Activated CD4-positive, CD25-positive, alpha-beta regulatory T cell (primary cell): ENCODE measurements at regions not wholly inside any gene's neighbourhood (a gene's known extent, or its start where the extent isn't known, plus 50 kb on each side); places are given as distances from the start of the nearest gene placed in this dataset.
"Not testable (repeated sequence)": the region's sequence is repeated elsewhere in the genome, so short reads cannot be mapped to it uniquely, and the experiment has no call there.

ENCODE experiments used
- DNase-seq, 4 experiments: peaks; one replicate each; lab custom pipeline; 2025; lab: John Stamatoyannopoulos, UW

DNA sequence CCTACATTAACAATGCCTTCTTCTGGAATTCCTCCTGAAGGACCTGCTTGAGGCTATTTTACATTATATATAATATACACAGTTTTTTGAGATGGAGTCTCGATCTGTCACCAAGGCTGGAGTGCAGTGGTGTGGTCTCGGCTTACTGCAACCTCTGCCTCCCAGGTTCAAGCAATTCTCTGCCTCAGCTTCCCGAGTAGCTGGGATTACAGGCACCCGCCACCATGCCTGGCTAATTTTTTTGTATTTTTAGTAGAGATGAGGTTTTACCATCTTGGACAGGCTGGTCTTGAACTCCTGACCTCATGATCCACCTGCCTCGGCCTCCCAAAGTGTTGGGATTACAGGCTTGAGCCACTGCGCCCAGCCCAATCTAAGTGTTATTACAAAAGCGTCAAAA, 71.9 kb upstream of the PRR23C start:
- DNase-seq = not testable (repeated sequence)

DNA sequence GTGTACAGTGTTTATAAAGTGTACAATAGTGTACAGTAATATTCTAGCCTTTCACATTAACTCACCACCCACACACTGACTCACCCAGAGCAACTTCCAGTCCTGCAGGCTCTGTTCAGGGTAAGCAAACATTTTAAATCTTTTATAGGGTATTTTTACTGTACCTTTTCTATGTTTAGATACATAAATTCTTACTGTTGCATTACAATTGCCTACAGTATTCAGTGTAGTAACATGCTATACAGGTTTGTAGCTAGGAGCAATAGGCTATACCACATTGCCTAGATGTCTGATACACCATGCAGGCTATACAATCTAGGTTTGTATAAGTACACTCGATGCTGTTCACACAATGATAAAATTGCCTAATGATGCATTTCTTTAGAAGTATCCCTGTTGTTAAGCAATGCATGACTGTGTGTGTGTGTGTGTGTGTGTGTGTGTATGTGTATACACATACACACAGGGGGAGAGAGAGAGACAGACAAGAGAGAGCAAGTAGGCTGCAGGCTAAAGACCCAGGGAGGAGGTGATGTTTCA, 72.5 kb upstream of the PRR23C start:
- no peak for DNase-seq

DNA sequence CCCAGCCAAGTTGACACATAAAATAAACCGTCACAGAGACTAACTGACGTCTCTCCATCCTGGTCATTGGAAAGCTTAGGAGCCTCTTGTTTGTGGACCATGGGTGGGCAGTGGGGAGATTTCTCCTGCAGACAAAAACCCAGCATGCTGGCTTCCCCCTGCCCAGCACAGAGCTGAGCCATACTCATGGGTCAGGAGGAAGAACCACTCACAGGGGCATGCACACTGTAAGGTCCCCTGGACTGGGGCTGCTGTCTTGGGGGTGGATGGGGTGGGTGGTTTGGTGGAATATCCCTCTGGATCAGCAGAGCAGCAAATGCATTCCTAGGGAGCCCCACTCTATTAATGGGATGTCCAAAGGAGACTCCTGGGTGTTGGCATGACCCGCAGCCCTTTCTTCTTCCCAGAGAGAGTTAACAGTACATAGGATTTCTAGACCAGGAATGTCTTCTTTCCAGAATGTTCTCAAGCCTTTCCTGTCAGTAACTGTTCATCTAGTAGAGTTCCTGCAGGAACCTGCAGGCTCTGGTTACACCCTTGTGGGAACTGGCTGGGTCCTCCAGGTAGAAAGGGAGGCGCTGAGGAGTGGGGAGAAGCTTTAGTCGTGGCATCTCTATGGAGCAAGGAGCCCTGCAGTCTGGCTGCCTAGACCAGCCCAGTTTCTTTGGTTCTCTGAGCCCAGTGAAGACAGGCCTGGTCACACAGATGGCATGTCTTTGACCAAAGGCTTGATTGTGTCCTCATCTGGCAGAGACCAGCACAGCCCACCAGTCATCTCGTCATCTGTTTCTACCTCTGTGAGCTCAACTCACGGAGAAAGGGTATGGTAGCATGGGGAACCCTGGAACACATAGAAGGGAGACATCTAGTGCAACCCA, 73.4 kb upstream of the PRR23C start:
- no peak for DNase-seq

DNA sequence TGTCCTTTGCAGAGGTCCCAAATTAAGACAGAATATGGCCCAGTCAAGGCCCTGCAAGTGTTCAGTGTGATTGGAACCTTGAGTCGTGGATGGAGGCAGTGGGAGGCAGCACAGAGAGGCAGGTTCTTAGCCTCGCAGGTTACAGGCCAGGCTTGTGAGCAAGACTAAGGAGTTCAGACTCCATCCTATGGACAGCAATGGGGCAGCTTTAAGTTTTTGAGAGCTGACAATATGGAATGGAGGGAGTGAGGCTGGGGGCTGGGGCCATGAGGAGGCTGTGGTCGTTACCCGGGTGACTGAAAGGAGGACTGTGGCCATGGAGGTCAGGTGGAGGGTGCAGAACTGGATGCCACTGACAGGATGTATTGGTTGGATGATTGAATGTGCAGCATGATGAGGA, 74.1 kb upstream of the PRR23C start:
- DNase-seq = no peak

DNA sequence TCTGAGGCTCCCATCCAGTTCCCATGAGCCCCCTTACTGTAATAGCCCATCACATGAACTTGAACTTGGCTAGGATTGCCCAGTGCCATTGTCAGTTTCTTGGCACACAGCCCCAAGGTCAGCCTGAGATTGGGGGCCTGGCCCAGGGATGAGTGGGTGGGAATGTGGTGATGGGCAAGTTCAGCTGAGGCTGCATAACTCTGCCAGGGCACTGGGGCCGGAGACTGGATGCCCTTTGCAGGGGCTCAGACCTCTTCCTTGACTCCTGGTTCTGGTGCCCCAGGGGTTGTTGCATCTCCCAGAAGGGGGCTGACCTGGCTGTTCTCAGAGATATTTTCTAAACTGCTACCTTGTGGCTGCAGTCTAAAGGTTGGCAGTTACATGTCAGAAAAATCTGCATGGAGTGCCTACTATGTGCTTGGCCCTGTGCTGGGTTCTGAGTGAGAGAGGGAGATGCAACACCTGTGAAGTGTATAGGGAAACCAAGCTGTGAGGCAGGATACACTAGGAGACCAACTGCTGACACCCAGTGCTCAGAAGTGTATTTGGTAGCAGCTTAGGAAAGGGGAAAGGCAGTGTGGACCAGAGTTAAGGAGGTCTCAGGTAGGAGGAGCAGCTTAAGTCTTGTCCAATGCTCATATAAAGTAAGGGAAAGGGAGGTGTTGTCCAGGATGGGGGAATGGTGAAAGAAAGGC, 74.8 kb upstream of the PRR23C start:
- no peak for DNase-seq

DNA sequence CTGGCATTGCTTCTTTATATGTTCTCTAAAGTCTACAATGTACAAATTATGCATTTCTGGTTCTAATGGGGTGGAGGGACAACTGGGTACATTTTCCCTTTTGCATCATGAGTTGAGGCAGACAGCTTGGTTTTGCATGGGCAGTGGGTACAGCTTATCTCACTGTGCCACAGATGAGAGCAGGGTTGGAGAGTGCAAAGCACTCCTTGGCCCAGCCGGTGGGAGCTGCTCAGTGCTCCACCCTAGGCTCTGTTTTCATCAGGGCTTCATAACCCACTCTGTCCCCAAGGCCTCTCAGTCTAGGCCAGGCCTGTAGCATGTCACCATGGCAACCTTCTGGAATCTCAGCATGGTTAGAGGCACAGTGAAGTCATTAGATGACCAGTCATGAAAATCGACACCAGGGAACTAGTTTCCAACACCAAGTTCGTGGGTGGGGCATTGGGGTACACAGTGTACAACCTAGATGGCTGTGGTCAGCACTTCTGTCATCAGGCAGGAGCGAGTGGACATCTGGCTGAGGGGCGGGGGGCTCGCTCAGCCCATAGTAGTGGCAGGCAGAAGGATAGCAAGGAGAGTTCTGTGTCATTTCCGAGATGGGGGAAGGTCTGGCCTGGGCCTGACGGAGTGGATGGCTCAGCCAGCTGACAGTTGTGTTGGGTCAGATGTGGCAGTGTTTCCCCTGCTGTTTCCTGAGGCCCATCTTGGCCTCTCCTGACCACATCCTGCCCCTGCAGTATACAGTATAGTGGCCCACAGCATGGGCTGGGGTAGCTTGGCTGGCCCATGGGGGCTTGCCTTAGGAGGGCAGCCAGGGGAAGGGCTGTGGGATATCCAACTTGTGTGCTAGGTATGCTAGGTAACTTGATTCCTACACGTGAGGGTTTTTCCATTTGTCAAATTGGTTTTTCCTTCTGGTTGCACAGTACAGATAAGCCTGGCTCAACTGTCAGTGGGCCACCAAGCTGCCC, 75.7 kb upstream of the PRR23C start:
- no peak for DNase-seq

DNA sequence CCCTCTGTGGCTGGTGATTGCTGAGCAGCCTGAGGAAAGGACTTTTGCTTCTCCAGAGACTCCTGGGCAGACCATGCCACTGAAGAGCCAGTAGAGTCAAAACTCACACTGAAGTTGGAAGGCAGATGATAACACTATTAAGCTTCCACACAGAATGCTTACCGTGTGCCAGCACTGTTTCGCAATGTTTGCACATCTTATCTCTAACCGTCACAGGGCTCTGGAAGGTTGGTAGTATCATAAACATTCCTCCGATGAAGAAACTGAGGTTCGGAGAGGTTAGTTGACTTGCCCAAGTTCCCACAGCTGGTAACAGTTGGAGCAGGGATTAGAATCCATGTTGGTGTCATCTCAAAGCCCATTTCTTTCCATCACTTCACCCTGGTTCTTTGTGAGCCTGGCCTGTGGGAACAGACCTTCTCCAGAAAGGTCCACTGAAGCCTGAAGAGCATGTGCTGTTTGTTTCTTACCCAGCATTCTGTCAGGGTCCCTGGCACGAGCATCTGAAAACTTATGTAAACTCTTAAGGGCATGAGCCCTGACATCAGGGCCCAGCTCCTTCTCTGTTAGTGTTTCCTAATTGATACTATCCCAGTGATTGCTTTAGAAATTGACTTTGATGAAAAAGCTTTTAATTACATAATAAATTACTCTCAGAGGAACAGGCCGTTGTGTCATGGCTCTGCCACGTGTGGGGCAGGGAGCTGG, 77.0 kb upstream of the PRR23C start:
- DNase-seq = no peak

DNA sequence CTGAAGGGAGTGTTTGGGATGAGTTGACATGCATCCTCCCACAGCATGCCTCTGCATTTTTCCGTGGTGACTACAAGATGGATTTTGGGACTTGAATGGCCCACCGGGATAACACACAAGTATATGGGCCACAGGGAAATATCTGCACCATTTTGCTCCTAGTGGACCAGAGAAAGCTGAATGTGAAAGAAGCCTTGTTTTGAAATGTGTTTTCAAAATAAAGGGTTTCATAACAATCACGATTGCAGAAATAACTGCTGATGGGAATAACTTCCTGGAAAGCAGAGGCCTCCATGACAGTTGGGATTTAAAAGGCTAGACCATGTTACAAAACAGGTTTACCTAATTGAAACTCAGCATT, 77.5 kb upstream of the PRR23C start:
- no peak for DNase-seq

DNA sequence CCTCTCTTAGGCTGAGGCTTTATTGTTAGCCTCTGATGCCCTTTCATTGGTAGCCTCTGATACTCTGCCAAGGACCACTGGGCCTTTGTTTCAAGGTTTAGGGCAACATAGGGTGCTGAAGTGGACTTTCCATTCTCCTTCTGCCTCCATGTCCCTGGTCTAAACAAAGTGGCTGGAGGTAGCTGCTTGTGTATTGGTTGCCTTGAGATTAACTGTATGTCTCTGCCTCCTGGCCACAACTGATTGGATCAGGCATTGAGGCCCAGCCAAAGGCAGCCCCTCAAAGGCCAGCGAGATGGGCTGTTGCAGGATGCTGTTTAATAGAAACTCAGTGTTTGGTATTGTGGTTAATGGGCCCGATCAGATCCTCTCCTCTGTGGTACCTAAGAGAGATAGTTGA, 77.9 kb upstream of the PRR23C start:
- no peak for DNase-seq

DNA sequence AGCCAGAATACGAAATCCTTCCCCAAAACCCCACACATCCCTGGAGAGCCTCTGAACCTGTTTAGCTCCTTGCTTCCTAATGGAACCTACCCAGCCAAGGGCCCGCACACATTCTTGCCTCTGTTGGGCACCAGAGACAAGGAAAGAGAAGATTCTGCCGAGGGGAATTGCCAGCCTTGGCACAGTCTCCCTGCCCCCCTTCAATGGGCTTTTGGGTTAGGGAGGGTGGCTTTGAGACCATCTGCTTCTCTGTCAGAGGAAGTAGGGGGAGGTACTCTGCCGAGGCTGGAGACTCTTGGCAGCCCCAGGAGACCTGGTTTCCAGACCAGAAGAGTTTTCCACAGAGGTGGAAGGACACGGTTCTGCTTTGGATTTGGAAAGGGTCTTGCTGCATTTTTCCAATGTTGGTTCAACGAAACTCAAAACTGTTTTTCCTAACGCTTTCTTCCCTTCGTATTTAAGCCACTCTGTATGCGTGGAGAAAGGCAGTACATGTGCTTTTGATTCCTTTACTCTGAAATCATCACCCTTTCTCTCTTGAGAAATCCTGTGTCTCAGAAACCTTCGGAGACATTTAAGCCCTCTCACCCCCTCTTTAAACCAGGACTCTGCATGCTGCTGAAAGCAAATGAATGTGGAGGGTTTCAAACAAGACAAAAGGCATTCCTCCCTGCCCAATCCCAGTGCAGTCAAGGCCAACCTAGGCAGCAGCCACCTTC, 78.8 kb upstream of the PRR23C start:
- DNase-seq = no peak

DNA sequence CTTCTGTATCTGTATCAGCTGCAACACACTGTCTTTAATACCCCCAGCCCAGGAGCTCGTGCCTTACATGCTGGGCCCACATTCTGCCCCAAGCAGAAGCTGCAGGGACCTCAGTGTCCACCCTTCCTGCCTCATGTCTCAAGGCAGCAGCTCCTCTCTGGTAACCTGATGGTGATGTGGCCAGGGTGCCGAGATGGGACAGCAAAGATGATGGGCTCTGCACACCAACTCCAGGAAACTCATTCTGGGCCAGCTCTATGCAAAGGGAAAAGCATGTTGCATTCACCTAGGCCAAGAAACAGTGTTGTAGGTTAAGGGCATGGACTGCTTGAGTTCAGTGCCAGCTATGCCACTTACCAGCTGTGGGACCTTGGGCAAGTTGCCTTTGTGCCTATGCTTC, 79.5 kb upstream of the PRR23C start:
- no peak for DNase-seq

DNA sequence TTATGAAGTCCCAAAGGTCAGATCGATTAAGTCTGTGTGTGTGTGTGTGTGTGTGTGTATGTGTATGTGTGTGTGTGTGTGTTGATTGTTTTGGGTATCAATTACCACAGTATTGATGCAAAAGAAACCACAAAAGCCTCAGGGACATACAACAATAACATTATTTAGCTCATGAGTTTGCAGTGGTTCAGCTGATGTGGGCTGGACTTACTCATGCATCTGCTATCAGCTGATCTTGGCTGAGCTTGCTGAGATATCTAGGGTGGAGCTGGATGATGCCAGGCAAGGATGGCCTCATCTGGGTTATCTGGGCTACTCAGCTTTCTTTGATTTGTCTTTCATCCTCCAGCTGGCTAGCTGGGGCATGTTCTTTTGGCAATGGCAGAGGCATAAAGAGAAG, 82.4 kb upstream of the PRR23C start:
- DNase-seq = no peak

DNA sequence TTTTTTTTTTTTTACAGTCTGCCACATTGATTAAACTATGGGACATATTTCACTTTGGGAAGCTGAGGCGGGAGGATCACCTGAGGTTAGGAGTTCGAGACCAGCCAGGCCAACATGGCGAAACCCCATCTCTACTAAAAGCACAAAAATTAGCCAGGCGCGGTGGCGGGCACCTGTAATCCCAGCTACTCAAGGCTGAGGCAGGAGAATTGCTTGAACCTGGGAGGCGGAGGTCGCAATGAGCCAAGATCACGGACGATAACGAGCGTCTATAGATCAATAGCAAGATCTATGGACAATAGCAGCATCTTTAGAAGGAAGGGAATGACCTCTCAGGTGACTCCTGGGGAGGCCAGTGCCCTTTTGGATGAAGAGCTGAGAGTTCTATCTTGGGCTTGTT, 82.9 kb upstream of the PRR23C start:
- not testable (repeated sequence) for DNase-seq

DNA sequence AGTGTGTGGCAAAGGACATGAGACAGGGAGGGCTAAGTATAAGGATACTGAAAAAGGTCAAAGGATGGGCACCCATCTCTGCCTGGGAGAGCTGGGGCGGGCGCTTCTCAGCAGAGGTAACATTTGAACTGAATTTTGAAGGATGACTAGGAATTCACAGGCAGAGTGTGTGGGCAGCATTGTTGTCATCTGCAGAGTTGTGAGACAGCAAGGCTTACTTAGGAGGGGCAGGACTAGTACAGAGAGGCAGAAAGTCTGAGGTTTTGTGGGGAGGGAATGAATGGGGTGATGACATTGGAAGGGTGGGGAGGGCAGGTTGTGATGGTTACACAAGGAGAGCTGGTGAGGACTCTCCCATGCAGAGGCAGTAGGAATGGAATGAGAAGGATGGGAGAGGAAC, 84.1 kb upstream of the PRR23C start:
- no peak for DNase-seq

DNA sequence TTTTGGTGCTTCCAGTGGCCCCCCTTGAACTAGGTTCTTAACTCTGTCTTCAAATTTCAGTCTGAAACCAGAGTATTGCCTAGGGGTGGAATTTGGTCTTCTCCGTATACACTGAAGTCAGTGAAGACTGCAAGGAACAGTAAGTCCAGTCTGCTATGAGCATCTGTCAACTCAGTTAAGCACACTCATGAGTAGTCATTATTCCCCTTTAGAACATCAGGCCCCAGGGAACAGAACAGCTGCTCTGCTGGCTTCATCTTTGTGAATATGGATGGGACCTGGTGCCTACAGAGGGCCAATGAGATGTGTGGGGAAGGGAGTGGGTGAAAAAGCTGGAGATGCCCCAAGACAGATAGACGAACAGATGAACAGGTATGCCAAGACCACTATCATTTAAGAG, 85.2 kb upstream of the PRR23C start:
- DNase-seq = no peak

DNA sequence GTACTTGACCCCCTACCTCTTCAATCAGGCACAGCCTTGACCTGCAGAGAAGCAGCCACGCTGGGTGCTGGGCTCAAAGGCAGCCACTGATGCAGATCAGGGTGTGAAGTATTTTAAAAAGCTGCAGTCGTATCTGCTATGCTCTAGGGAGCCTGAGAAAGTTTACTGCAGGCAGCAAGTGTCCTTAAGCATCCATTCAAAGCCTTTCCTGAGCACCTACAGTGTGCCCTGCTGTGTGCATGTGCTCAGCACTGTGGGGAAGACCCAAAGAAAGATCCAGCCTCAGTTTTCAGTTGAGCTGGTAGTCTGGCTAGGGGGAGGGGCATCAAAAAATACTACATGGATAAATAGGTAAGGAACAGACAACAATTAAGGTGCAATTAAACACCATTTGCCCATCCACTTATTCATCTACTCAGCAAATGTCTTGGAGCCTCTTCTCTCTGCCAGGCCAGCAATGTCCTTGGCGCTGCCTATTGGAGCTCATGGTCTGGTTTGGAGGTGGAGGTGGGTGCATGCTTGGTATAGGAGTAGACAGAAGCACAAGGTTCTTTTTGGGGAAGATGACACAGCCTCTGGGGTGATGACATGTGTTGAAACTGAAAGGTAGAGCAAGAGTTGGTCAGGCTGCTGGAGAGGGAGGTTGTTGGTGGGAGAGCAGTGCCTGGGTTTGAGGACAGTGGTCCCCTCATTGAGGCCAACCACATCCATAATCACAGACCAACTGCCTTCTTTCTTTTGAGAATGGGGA, 85.9 kb upstream of the PRR23C start:
- DNase-seq = no peak

DNA sequence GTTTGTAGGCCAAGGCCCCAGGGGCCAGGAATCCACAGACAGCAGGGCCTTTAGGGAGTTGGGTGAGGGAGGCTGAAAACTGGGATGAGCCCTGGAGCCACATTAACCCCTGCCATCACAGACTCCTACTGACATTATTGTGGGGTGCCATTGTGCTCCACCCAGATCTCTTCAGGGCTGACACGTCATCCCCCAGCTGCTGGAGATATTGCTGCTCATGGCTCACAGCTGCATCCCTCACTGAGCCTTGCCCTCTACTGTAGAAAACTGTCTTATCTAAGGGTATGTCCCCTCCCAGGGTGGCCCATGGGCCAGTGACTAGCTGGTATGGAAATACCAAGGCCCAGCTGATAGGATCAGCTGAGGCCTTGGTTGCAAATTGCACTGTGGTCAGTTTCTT, 87.3 kb upstream of the PRR23C start:
- DNase-seq = no peak

DNA sequence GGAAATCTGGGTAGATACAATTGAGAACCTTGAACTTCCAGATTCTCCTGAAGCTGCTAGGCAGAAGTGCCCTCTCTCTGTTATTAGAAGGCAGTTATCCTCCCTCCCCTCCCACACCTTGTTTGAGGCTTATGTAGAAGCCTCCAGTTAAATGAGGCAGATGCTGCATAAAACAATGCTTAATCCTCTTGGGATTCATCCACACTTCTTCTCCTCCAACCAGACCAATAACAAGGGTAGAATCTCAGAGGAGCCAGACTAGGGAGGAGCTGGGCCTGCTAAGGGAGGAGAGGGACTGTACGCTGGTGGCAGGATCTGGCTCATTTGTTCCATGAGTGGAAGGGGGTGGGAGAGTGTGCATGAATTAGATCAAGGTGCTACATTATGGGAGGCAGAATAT, 88.3 kb upstream of the PRR23C start:
- no peak for DNase-seq

DNA sequence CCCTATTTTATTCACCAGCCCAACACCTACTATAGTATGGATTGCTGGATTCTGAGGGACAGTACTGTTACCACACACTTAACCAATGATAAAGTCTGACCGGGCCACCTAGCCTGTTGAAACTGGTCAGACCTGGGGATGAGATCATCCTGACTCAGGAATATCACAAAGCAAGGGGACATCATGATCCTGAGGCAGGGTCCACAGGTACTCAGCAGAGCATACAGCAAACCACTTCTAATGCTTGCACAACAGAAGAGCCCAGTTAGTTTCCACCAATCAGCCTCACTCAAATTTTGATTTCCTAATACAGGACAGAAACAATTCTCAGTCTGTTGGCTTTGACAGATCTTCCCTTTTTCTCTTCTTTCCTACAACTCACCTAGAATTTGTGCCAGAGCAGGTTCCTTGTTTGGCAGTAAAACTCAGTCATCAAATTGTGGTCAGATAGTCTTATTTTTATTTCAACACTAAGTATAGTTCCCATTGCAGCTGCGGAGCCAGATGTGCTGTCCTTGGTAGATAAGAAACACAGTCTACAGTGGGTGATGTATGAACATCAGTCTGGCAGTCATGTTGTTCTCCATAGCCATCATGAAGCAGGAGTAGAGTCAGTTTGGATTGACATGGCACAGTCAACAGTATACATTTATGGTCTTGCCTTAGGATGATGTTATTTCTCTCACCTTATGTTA, 90.1 kb upstream of the PRR23C start:
- no peak for DNase-seq

DNA sequence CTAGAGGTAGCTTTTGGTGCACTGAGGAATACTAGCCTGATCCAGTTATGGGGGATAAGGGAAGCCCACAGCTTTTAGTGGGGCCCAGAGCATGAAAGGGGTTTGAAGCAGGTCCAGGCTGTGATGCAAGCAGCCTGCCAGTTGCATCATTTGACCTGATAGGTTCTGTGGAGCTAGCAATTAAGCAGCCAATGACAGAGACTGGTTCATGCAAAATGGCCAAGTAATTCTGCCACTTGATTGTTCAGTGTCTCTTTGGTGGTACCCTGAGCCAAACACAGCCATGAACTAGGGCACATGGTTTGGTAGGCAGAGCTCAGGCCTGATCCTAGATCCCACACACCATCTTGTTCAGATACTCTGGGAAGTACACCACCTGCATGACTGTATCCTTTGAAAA, 91.0 kb upstream of the PRR23C start:
- DNase-seq = no peak
